Astrocyte of the cerebellum (primary cell): ENCODE measurements at regions not wholly inside any gene's neighbourhood (a gene's known extent, or its start where the extent isn't known, plus 50 kb on each side); places are given as distances from the start of the nearest gene placed in this dataset.

Source experiments
- DNase-seq: peaks from one replicate; pipeline ENCODE4 v3.0.0-alpha.2; 2011; ENCODE audit warnings: low read depth
- H3K4me3 ChIP-seq: 2 replicates; pipeline ENCODE4 v1.5.1; 2011; ENCODE audit warnings: mild to moderate bottlenecking, low read depth, low read length, moderate library complexity
- CTCF ChIP-seq: IDR thresholded peaks from 2 replicates; pipeline ENCODE4 v1.5.1; 2012; ENCODE audit warnings: low read length, low read depth, moderate library complexity, mild to moderate bottlenecking; ENCODE audit errors: missing control alignments
- in situ Hi-C: cut with HindIII; loops from 2 replicates; pipeline ENCODE4 v1.10.0; 2017; ENCODE audit warnings: low sequenced_read_pairs

GRCh38 chr2:42924418-42924886, 132.1 kb upstream of the HAAO start:
- no peak overlapping the region for H3K4me3 ChIP-seq
- no peak for DNase-seq
- in situ Hi-C loops: no loop called here
- TF ChIP-seq CTCF: no peak

GRCh38 chr2:42923580-42924417, 131.4 kb upstream of the HAAO start:
- DNase-seq: no peak
- in situ Hi-C loops: no loop called here
- no peak for TF ChIP-seq CTCF
- no peak overlapping the region for H3K4me3 ChIP-seq

GRCh38 chr2:42922790-42923579, 130.6 kb upstream of the HAAO start:
- TF ChIP-seq CTCF: no peak
- DNase-seq: no peak
- in situ Hi-C loops: no loop called here

GRCh38 chr2:42922293-42922692, 129.9 kb upstream of the HAAO start:
- DNase-seq: no peak
- TF ChIP-seq CTCF: no peak
- in situ Hi-C loops: no loop called here
- H3K4me3 ChIP-seq: no peak overlapping the region

More at GRCh38 chr2:42922790-42923579, 130.6 kb upstream of the HAAO start:
- no peak overlapping the region for H3K4me3 ChIP-seq

GRCh38 chr2:42921721-42922120, 129.3 kb upstream of the HAAO start:
- no peak overlapping the region for H3K4me3 ChIP-seq

GRCh38 chr2:42921147-42921520, 128.8 kb upstream of the HAAO start:
- TF ChIP-seq CTCF: no peak
- in situ Hi-C loops: no loop called here

More at GRCh38 chr2:42921721-42922120, 129.3 kb upstream of the HAAO start:
- no peak for DNase-seq
- no peak for TF ChIP-seq CTCF
- in situ Hi-C loops: no loop called here

More at GRCh38 chr2:42921147-42921520, 128.8 kb upstream of the HAAO start:
- DNase-seq: no peak
- no peak overlapping the region for H3K4me3 ChIP-seq
